Caco-2 (cell line): ENCODE measurements at regions not wholly inside any gene's neighbourhood (a gene's known extent, or its start where the extent isn't known, plus 50 kb on each side); places are given as distances from the start of the nearest gene placed in this dataset.

Experiments used
- BruUV-seq: library from RNA; stranded (reverse); fragments of 400-500 nt; replicated peaks from 2 replicates; lab custom pipeline; 2021; lab: Mats Ljungman, UMichigan
- CTCF ChIA-PET: fragments of 300-600 bp; sonication (Branson Sonifier 250); formaldehyde crosslinking; loops from one replicate; lab custom pipeline; 2022; ENCODE audit warnings: antibody characterized with exemption; lab: Charles Lee
- POLR2A ChIA-PET: fragments of 300-600 bp; sonication (Branson Sonifier 250); formaldehyde crosslinking; loops from one replicate; lab custom pipeline; 2022; ENCODE audit warnings: antibody characterized with exemption; lab: Charles Lee
- DNase-seq, 2 experiments: peaks; one replicate each; pipeline versions ENCODE4 v3.0.0 to v3.0.0-alpha.2; 2020 to 2022
- H3K27me3 ChIP-seq: replicated peaks from 2 replicates; pipeline ENCODE4 v1.6.0; 2011; ENCODE audit warnings: low read length; ENCODE audit not compliant: control insufficient read depth, insufficient read depth
- H3K36me3 ChIP-seq: 2 replicates; pipeline ENCODE4 v1.5.1; 2011; ENCODE audit warnings: low read length; ENCODE audit not compliant: control insufficient read depth, insufficient read depth
- H3K4me1 ChIP-seq: fragments of 250-450 bp; sonication (Bioruptor Pico); 2 replicates; pipeline ENCODE4 v1.5.1; 2020; ENCODE audit warnings: mild to moderate bottlenecking
- H3K4me3 ChIP-seq: 2 replicates; pipeline ENCODE4 v1.5.1; 2011; ENCODE audit warnings: low read depth, mild to moderate bottlenecking, control low read depth, low read length
- H3K9me3 ChIP-seq: fragments of 250-450 bp; sonication (Bioruptor Pico); 2 replicates; pipeline ENCODE4 v1.5.1; 2020; ENCODE audit warnings: mild to moderate bottlenecking, moderate library complexity
- H3K27ac Mint-ChIP-seq: one replicate; pipeline ENCODE4 v1.8.0; 2022; ENCODE audit warnings: mixed read lengths; ENCODE audit not compliant: unreplicated experiment
- H3K27me3 Mint-ChIP-seq: one replicate; pipeline ENCODE4 v1.8.0; 2022; ENCODE audit warnings: mixed read lengths; ENCODE audit not compliant: insufficient read depth, unreplicated experiment
- H3K36me3 Mint-ChIP-seq: one replicate; pipeline ENCODE4 v1.8.0; 2022; ENCODE audit warnings: mild to moderate bottlenecking, mixed read lengths; ENCODE audit not compliant: insufficient read depth, unreplicated experiment
- H3K4me1 Mint-ChIP-seq: one replicate; pipeline ENCODE4 v1.8.0; 2022; ENCODE audit warnings: low read depth, mixed read lengths; ENCODE audit not compliant: unreplicated experiment
- H3K4me3 Mint-ChIP-seq: one replicate; pipeline ENCODE4 v1.8.0; 2022; ENCODE audit warnings: mild to moderate bottlenecking, moderate library complexity, mixed read lengths; ENCODE audit not compliant: unreplicated experiment
- H3K9me3 Mint-ChIP-seq: one replicate; pipeline ENCODE4 v1.8.0; 2022; ENCODE audit warnings: mixed read lengths; ENCODE audit not compliant: unreplicated experiment
- intact Hi-C: fragments of 100-400 bp; cut with micrococcal nuclease; formaldehyde crosslinking; loops from one replicate; pipeline ENCODE4 v1.10.0; 2022; ENCODE audit not compliant: unreplicated experiment
- TF ChIP-seq, protein P1 (sequence below), 2 experiments: fragments of 200-600 bp in 1 of 2; IDR thresholded peaks; 1 replicate in 1 of 2; 2 replicates in 1 of 2; pipeline versions ENCODE4 v1.5.1 to v1.8.0; 2011 to 2022; ENCODE audit warnings: antibody characterized with exemption in 1 of 2, control low read depth in 1 of 2, inconsistent platforms in 1 of 2, low read depth in 1 of 2, low read length in 1 of 2, mild to moderate bottlenecking in 1 of 2, moderate library complexity in 1 of 2; ENCODE audit not compliant: insufficient read depth in 1 of 2, severe bottlenecking in 1 of 2, unreplicated experiment in 1 of 2

- Mint-ChIP-seq H3K27me3 (no peaks in the 10 kb centered on the region), H3K9me3 (no peaks in the 10 kb centered on the region), H3K27ac (no peak overlapping the region)
Observed at GRCh38 chr16:85508388-85508787, 104.7 kb upstream of the GSE1 start.

DNA sequence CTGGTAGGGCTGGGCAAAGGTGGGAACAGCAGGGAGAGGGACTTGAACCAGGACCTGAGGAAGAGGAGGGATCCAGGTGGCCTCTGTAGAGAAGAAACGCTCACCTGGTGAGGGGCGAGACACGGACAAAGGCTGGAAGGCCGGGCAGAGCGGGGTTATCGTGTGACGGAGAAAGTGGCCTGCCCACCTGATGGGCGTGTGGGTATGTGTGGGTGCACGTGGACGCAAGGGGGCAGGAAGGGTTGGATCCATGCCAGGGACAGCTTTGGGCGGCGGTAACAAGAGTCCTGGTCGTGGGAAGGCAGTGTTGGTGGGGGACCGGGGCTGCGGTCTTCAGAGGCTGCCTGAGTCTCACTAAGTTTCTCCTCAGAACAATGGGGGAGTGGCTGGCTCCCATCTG is 104.1 kb upstream of the GSE1 start:
- peak overlapping the region; percentile 2 for H3K27ac Mint-ChIP-seq
- no peaks in the 10 kb centered on the region for H3K36me3 ChIP-seq
- CTCF ChIA-PET, result no interaction called here
- DNase-seq, result no peak
- peaks cover 6% of the 10 kb centered on the region for H3K36me3 Mint-ChIP-seq
- TF ChIP-seq, protein P1, sequence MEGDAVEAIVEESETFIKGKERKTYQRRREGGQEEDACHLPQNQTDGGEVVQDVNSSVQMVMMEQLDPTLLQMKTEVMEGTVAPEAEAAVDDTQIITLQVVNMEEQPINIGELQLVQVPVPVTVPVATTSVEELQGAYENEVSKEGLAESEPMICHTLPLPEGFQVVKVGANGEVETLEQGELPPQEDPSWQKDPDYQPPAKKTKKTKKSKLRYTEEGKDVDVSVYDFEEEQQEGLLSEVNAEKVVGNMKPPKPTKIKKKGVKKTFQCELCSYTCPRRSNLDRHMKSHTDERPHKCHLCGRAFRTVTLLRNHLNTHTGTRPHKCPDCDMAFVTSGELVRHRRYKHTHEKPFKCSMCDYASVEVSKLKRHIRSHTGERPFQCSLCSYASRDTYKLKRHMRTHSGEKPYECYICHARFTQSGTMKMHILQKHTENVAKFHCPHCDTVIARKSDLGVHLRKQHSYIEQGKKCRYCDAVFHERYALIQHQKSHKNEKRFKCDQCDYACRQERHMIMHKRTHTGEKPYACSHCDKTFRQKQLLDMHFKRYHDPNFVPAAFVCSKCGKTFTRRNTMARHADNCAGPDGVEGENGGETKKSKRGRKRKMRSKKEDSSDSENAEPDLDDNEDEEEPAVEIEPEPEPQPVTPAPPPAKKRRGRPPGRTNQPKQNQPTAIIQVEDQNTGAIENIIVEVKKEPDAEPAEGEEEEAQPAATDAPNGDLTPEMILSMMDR (IDR thresholded peaks at IDR 0.05; ENCODE audit: insufficient read depth in 1 of 2, low read depth in 1 of 2, low read length in 1 of 2, severe bottlenecking in 1 of 2, unreplicated experiment in 1 of 2), result no peak
- H3K9me3 ChIP-seq, result no peaks in the 10 kb centered on the region
- no peaks in the 10 kb centered on the region for H3K27me3 Mint-ChIP-seq
- H3K27me3 ChIP-seq, result no peaks in the 10 kb centered on the region
- H3K4me1 ChIP-seq, result peaks cover 13% of the 10 kb centered on the region
- no TSS peak for BruUV-seq
- POLR2A ChIA-PET, result no interaction called here
- no peaks in the 10 kb centered on the region for H3K9me3 Mint-ChIP-seq
- peaks cover 15% of the 10 kb centered on the region for H3K4me1 Mint-ChIP-seq
- H3K4me3 ChIP-seq, result no peak overlapping the region
- intact Hi-C loops, result no loop called here
- no peak overlapping the region for H3K4me3 Mint-ChIP-seq

More at GRCh38 chr16:85508388-85508787, 104.7 kb upstream of the GSE1 start:
- Histone ChIP-seq H3K9me3 (no peaks in the 10 kb centered on the region), H3K36me3 (no peaks in the 10 kb centered on the region), H3K27me3 (no peaks in the 10 kb centered on the region), H3K4me1 (peaks cover 7% of the 10 kb centered on the region), H3K4me3 (no peak overlapping the region)
- peaks cover 3% of the 10 kb centered on the region for H3K36me3 Mint-ChIP-seq
- BruUV-seq, result no TSS peak
- CTCF ChIA-PET, result no interaction called here
- H3K4me1 Mint-ChIP-seq, result peaks cover 11% of the 10 kb centered on the region
- H3K4me3 Mint-ChIP-seq, result no peak overlapping the region
- TF ChIP-seq, protein P1 (IDR thresholded peaks at IDR 0.05; ENCODE audit: insufficient read depth in 1 of 2, low read depth in 1 of 2, low read length in 1 of 2, severe bottlenecking in 1 of 2, unreplicated experiment in 1 of 2), result no peak
- intact Hi-C loops, result no loop called here
- POLR2A ChIA-PET, result no interaction called here
- no peak for DNase-seq

DNA sequence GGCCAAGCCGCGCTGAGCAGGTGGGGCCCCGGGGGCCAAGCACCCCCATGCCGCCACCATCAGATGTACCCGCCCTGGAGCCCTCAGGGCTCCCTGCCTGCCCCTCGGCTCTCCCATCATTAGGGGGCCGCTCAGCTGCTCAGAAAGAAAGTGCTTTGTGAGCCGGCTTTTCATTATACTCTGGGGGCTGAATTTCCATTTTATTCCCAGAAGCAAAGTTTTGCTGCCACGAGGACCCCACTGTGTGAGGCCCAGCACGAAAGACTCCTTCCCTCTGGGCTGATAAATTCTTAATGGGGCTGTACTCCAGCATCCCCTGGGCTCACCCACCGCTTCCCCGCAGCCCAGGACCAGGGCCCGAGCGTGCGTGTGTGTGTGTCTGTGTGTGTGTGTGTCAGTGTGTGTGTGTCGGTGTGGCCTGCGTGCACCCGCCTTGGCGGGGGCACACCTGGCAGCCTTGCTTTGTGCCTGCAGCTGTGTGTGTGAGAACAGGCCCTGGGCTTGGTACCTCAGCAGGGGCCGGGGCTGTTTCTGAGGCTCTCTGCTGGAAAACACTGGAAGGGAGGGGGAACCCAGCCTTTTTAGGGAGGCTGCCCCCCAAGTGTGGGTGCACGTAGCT is 103.0 kb upstream of the GSE1 start:
- no peaks in the 10 kb centered on the region for H3K36me3 ChIP-seq
- peaks cover 25% of the 10 kb centered on the region for H3K4me1 ChIP-seq
- POLR2A ChIA-PET, result no interaction called here
- Mint-ChIP-seq H3K4me3 (no peak overlapping the region), H3K27me3 (no peaks in the 10 kb centered on the region), H3K9me3 (no peaks in the 10 kb centered on the region), H3K27ac (peak overlapping the region; percentile 2), H3K36me3 (peaks cover 13% of the 10 kb centered on the region), H3K4me1 (peaks cover 16% of the 10 kb centered on the region)
- intact Hi-C loops, result no loop called here
- TF ChIP-seq, protein P1 (IDR thresholded peaks at IDR 0.05; ENCODE audit: insufficient read depth in 1 of 2, low read depth in 1 of 2, low read length in 1 of 2, severe bottlenecking in 1 of 2, unreplicated experiment in 1 of 2), result no peak
- no TSS peak for BruUV-seq
- H3K4me3 ChIP-seq, result no peak overlapping the region
- no peaks in the 10 kb centered on the region for H3K27me3 ChIP-seq
- CTCF ChIA-PET, result interaction anchor here (1.5 kb wide), 1 partner anchor 8 kb away, joined by 3 read pairs; no protein-coding TSS in a partner anchor
- DNase-seq, result no peak
- H3K9me3 ChIP-seq, result no peaks in the 10 kb centered on the region
